ENCODE measurements at regions not wholly inside any gene's neighbourhood (a gene's known extent, or its start where the extent isn't known, plus 50 kb on each side); places are given as distances from the start of the nearest gene placed in this dataset.

- TF ChIP-seq, protein P1, sequence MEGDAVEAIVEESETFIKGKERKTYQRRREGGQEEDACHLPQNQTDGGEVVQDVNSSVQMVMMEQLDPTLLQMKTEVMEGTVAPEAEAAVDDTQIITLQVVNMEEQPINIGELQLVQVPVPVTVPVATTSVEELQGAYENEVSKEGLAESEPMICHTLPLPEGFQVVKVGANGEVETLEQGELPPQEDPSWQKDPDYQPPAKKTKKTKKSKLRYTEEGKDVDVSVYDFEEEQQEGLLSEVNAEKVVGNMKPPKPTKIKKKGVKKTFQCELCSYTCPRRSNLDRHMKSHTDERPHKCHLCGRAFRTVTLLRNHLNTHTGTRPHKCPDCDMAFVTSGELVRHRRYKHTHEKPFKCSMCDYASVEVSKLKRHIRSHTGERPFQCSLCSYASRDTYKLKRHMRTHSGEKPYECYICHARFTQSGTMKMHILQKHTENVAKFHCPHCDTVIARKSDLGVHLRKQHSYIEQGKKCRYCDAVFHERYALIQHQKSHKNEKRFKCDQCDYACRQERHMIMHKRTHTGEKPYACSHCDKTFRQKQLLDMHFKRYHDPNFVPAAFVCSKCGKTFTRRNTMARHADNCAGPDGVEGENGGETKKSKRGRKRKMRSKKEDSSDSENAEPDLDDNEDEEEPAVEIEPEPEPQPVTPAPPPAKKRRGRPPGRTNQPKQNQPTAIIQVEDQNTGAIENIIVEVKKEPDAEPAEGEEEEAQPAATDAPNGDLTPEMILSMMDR (conservative IDR thresholded peaks at IDR 0.05), result no peak
- TF ChIP-seq ZFX (IDR thresholded peaks at IDR 0.05), result no peak
Measured at GRCh38 chr2:12806549-12807242, 90.0 kb downstream of the TRIB2 start.

Data from C4-2B (cell line).